KOPT-K1 (cell line): ENCODE measurements at regions not wholly inside any gene's neighbourhood (a gene's known extent, or its start where the extent isn't known, plus 50 kb on each side); places are given as distances from the start of the nearest gene placed in this dataset.
"Not testable (repeated sequence)": the region's sequence is repeated elsewhere in the genome, so short reads cannot be mapped to it uniquely, and the experiment has no call there.

ENCODE experiments used
- H3K27ac ChIP-seq: fragments of 200-600 bp; sonication (generic); 2 replicates; pipeline ENCODE4 v1.5.1; 2016; ENCODE audit warnings: antibody characterized with exemption, mild to moderate bottlenecking, low read depth, low read length; ENCODE audit not compliant: poor library complexity, severe bottlenecking
- H3K36me3 ChIP-seq: fragments of 200-600 bp; sonication (generic); 2 replicates; pipeline ENCODE4 v1.5.1; 2017; ENCODE audit warnings: antibody characterized with exemption, mild to moderate bottlenecking, low read length, moderate library complexity; ENCODE audit not compliant: insufficient read depth
- H3K9me3 ChIP-seq: fragments of 200-600 bp; sonication (generic); 2 replicates; pipeline ENCODE4 v1.5.1; 2017; ENCODE audit warnings: antibody characterized with exemption, low read length, mild to moderate bottlenecking; ENCODE audit not compliant: insufficient read depth, poor library complexity, severe bottlenecking

DNA sequence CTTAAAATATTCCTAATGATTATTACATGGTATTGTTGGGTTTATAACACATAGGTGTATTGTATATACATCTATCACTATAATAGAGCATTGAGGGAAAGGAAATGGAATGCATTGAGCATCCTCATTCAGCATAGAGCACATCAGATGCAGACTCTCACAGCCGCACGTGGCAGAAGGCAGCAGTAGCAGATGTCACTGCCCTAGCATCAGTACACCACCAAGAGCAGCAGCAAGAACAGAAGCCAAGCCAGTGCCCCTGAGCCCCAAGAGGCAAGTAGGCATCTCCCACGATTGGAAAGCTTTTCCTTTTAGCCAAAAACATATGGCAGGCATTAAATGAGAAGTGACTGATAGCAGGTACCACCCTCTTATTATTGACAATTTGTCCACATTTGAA is 510.0 kb downstream of the TNS3 start:
- Histone ChIP-seq H3K9me3 (no peaks in the 10 kb centered on the region), H3K27ac (no peak overlapping the region), H3K36me3 (no peaks in the 10 kb centered on the region)

DNA sequence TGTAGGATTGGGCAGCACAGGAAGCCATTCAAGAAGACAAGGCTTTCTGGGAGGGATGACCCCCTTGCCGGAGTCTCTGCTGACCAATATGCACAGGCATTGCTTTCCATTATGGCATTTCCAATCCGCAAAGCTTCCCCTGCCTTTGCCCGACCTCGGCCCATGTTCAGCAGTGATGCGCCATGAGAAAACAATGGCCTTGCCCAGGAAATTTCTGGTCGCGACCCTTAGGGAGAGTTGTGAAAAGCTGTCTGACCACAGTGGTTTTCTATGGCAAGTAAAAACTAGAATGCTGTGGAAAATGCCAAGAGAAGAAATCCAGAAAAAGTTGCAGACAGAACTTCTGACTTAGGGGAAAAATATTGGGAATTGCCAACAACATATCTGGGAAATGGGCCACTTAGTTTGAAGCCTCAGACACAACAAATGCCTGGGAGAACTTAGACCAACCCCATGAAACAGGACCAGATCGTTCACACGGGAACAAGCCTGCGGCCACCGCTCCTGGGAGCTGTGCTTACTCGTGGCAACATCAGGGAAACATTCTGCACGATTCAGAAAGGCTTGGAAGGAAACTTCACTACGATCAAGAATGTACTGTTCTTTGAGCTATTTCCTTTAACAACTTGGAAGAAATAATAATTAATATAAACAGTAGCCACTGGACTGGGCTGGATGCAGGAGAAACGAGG is 512.4 kb downstream of the TNS3 start:
- Histone ChIP-seq H3K9me3 (no peaks in the 10 kb centered on the region), H3K36me3 (no peaks in the 10 kb centered on the region), H3K27ac (no peak overlapping the region)

DNA sequence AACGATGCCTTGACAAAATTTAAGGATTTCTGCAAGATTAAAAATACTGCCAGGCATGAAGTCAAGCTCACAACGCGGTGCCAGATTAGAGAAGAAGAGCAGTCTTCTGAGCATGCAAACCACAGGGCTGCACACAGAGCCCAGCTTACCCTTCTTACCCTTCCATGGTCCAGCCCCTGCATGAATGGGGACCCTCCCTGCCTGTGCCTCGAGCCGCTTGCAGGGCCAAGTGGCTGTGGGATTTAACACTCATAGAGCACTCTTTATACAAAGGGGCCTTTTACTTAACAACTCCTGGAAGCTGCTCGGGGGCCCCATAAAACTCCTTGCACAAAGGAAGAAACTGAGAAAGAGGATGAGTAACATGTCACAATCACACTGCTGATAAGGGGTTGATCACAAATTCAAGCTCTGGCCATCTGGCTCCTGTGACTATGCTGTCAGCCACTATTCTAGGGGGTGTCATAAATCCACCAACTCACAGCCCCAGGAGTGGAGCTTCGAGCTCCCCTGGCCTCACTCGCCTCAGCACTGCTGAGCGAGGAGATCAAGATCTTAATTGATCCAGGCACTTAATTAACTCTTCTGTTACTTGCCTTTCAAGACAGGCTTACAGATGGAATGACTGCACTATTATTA is 514.8 kb downstream of the TNS3 start:
- H3K36me3 ChIP-seq: no peaks in the 10 kb centered on the region
- H3K27ac ChIP-seq: no peak overlapping the region
- no peaks in the 10 kb centered on the region for H3K9me3 ChIP-seq

DNA sequence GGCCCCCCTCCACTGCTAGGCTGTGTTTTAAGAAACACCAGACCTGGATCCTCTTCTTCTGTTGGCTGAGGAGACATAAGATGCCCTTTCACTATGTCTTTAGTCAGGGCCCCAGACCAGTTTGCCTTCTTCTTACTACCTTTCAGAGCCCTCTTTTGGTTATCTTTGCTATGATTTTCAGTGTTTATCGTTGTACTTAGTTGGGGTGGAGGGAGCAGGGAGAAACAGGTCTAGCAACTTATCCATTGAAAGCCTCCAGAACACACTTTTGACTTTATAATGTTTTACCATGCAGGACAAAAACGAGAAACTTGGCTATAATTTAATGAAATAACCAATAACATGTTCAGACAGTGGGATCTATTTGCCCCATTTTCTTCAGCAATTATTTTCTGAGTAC is 525.2 kb downstream of the TNS3 start:
- Histone ChIP-seq H3K36me3 (no peaks in the 10 kb centered on the region), H3K9me3 (peaks cover 4% of the 10 kb centered on the region), H3K27ac (no peak overlapping the region)

DNA sequence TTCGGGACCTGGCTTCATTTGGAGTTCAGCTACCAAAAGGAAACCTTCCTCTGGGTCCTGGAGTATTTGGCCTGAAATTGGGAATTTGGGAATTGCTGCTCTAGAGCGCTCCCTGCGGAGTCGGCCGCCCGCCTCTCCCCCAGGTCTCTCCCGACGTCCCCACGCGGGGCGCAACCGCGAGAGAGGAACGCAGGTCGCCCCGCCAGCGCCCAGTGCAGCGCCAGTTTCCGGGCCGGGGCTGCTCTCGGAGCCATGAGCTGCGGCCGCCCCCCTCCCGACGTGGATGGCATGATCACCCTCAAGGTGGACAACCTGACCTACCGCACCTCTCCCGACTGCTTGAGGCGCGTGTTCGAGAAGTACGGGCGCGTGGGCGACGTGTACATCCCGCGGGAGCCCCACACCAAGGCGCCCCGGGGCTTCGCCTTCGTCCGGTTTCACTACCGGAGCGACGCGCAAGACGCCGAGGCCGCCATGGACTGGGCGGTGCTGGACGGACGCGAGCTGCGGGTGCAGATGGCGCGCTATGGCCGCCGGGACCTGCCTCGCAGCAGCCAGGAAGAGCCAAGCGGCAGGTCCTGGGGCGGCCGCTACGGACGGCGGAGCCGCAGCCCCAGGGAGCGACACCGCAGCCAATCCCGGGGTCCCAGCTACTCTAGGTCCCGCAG is 529.2 kb downstream of the TNS3 start:
- H3K9me3 ChIP-seq, H3K27ac ChIP-seq, H3K36me3 ChIP-seq: not testable (repeated sequence)

DNA sequence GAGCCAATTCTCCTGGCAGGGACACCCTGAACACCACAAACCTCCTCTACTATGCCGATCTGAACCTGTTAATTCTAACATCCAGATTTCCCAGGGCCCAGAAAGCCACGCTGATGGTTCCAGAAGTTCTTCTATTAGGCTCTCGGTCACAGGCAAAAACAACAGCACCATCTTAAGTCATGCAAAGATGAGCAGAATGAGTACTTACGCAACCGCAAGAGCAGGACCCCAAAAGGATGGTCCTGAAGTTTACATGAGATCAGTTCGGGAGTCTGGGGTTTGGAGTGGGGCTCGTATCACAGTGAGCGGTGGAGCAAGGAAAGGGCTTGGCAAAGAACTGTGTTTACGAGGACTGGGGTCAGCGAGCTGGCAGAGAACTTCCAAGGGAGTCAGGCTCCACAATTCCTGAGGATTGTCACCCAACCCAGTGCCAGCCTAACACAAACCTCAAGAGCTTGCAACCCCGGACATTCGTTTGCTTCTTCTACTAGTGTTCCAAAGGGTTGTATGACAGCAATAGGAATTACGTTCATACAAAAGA is 532.6 kb downstream of the TNS3 start:
- no peaks in the 10 kb centered on the region for H3K36me3 ChIP-seq
- H3K27ac ChIP-seq: no peak overlapping the region
- H3K9me3 ChIP-seq: peaks cover 4% of the 10 kb centered on the region

DNA sequence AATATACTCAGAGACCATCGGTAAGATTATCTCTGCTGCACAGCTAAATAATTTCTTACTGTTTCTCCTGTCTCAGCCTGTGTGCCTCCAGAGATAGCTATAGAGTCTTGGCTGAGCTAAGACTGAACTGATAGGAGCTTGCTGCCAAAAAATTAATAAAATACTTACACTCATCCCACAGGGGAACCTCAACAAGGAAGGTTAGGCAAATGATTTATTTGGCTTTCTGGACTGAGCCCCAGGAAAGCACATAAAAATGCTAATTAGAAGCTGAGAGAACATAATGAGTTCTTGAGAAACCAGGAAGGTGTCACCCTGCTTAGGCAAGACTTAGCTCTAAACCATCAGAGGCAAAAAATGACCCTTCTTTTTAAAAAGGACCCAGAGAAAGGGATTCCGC is 534.5 kb downstream of the TNS3 start:
- Histone ChIP-seq H3K36me3 (no peaks in the 10 kb centered on the region), H3K9me3 (no peaks in the 10 kb centered on the region), H3K27ac (no peak overlapping the region)

DNA sequence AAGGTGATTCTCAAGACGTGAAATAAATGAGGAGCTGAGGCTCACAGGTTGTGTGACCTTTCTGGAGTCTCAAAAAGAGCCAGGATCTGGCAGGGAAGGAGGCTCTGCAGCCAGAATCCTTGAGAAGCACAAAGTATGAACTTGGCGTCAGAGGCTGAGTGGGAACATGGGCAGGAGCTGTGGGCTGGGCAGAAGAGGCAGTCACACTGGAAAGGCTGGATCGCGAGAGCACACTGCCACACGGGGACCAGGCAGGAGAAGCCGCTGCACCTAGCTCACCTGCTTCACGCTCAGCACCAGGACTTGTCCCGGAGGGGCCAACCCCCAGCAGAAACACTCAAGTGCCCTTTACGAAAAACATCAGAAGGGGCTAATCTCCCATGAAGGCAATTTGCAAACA is 535.0 kb downstream of the TNS3 start:
- no peaks in the 10 kb centered on the region for H3K9me3 ChIP-seq
- no peak overlapping the region for H3K27ac ChIP-seq
- no peaks in the 10 kb centered on the region for H3K36me3 ChIP-seq

DNA sequence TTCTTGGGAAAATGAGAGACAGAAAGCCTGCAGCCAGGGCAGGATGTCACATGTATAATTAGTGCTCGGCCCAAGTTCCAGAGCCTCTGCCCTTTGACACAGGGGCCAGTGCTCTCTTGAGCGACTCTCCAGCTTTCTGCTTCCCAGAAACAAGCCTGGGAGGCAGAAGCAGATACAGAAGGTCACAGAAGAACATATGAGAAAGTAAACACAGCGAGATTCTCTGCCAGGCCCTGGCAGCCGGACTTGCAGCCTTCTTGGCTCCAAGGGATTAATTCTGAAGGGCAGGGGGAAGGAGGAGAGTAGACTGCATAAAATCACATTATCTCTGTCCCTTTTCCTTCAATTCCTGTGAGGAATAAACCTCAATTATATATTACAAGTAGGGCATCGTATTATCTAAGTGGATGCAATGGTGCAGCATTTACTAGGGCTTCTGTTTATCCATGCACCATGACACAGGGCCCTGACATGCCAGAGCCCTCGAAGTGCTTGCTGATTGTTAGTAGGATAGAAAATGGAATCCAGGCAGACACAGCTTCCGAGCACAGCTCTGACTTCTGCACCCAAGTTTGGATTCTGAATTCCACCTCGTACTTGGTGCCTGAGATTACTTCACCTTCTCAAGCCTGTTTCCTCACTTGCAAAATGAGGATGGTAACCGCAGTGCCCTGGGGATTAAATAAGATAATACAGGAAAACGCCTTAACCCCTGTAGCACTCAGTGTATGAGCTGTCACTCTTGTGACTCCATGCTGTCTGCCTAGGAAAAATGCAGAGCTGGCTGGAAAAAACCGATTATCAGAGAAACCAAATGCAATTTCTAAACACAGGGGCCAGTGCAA is 536.5 kb downstream of the TNS3 start:
- Histone ChIP-seq H3K27ac (no peak overlapping the region), H3K36me3 (no peaks in the 10 kb centered on the region), H3K9me3 (no peaks in the 10 kb centered on the region)

DNA sequence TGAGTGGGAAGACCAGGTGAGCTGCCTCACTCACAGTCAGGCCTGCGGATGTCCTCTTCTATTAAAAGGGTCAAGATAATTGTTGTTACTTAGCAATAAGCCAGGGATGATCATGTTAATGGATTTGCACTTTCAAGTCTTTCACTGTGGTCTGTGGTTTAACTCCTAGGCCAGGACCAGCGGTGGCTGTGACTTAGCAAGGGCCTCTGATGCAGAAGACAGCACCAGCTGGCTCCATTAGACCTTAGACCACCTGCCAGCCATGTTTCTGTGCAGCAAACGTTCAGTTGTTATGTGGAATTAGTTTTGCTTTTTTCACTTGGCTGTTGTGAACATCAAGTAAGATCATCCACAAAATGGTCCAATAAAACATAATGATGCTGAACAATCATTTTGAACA is 537.3 kb downstream of the TNS3 start:
- Histone ChIP-seq H3K9me3 (no peaks in the 10 kb centered on the region), H3K36me3 (no peaks in the 10 kb centered on the region), H3K27ac (no peak overlapping the region)

DNA sequence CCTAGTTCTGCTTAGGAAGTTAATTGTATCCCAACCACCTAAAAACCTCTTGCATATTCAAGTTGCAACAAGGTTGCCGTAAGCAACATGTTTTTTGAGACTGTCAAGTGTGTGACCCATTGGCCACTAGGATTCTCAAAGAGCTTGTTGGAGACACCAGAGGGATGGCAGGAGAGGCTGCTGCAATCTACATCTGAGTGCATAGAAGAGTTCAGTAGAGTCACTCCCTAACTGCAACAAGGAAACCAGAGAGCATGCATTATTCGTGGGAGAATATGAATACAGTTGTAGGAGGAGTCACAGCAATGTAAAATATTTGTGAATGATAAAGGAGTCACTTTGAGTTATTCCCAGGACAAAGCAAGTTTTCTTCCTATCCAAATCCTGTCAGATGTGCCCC is 538.6 kb downstream of the TNS3 start:
- Histone ChIP-seq H3K9me3 (no peaks in the 10 kb centered on the region), H3K27ac (no peak overlapping the region), H3K36me3 (no peaks in the 10 kb centered on the region)

DNA sequence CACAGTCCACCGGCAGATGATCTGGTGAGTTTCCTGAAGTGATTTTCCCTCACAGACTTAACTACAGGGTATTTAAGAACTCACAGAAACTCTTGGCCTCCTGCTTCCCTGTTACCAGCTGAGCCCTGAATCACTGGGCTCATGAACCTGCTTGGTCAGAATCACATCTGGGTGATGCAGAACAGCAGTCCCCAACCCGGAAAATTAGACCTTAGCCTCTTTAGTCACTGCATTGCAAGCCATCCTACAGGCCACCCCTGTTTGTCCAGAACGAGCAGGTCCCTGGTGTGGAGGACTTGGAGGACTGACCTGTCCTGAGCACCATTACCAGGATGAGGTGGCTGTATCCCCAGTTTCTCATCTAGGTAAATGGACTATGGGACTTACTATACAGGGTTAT is 539.2 kb downstream of the TNS3 start:
- Histone ChIP-seq H3K36me3 (no peaks in the 10 kb centered on the region), H3K27ac (no peak overlapping the region), H3K9me3 (no peaks in the 10 kb centered on the region)

DNA sequence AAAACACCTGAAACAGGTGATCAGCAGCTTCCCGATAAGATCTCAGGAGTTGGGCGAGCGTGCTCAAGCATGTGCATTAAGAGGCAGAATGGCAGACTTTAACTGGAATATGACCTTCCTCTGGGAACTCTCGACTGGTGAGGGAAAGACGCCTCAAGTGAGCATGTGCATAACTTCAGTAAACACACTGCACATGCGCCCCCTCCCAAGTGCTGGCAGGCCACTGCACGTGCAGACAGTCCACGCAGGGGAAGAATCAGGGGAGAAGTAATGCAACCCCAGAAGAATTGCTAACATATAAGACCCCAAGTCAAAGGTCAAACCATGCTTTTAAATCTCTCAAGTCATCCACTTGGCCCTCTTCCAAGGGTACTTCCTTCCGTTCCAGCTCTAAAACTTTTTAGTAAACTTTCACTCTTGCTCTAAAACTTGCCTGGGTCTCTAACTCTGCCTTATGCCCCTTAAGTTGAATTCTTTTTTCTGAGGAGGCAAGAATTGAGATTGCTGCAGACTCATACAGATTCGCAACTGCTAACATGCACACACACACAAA is 541.0 kb downstream of the TNS3 start:
- Histone ChIP-seq H3K9me3 (no peaks in the 10 kb centered on the region), H3K36me3 (no peaks in the 10 kb centered on the region), H3K27ac (no peak overlapping the region)

DNA sequence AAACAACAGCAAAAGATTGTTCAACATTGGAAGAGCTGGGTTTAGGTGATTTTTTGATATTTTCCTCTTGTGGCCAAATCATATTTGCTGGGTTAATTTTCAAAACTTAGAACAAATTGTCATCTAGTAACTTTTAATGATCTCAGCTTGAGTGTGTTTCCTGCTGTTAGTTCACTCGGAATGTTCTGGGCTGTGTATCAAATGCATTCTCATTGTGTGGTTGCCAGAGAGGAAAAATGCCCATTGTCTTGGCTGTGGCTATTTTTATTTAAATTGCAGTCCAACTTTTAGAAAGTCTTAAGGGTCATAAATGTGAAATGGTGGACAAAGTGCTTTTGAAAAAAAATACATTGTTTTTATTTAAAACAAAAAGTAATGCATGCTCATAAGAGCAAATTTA is 542.0 kb downstream of the TNS3 start:
- H3K27ac ChIP-seq: no peak overlapping the region
- no peaks in the 10 kb centered on the region for H3K9me3 ChIP-seq
- H3K36me3 ChIP-seq: no peaks in the 10 kb centered on the region
